DOHH2 (cell line): ENCODE measurements at regions not wholly inside any gene's neighbourhood (a gene's known extent, or its start where the extent isn't known, plus 50 kb on each side); places are given as distances from the start of the nearest gene placed in this dataset.
"Not testable (repeated sequence)": the region's sequence is repeated elsewhere in the genome, so short reads cannot be mapped to it uniquely, and the experiment has no call there.

Source experiments
- H3F3A ChIP-seq: fragments of 200-600 bp; sonication (generic), shearing (Covaris generic); 2 replicates; pipeline ENCODE4 v1.6.0; 2016; ENCODE audit warnings: antibody characterized with exemption, mild to moderate bottlenecking; ENCODE audit not compliant: control insufficient read depth, insufficient read depth
- H3K27ac ChIP-seq: fragments of 200-600 bp; sonication (generic); 2 replicates; pipeline ENCODE4 v1.5.1; 2014; ENCODE audit warnings: low read depth, mild to moderate bottlenecking, low read length, moderate library complexity
- H3K27me3 ChIP-seq: fragments of 200-600 bp; sonication (generic); 2 replicates; pipeline ENCODE4 v1.6.1; 2014; ENCODE audit warnings: mild to moderate bottlenecking, low read length, mixed read lengths; ENCODE audit not compliant: control insufficient read depth
- H3K36me3 ChIP-seq: fragments of 200-600 bp; sonication (generic); 2 replicates; pipeline ENCODE4 v1.6.1; 2014; ENCODE audit warnings: mild to moderate bottlenecking, low read length, moderate library complexity, mixed read lengths; ENCODE audit not compliant: control insufficient read depth
- H3K4me1 ChIP-seq: fragments of 200-600 bp; sonication (generic); 2 replicates; pipeline ENCODE4 v1.6.1; 2014; ENCODE audit warnings: mild to moderate bottlenecking, low read length, mixed read lengths; ENCODE audit not compliant: control insufficient read depth
- H3K4me2 ChIP-seq: fragments of 200-600 bp; sonication (generic); 2 replicates; pipeline ENCODE4 v1.6.0; 2014; ENCODE audit warnings: mild to moderate bottlenecking, low read length, moderate library complexity
- H3K4me3 ChIP-seq: fragments of 200-600 bp; sonication (generic); 2 replicates; pipeline ENCODE4 v1.5.1; 2014; ENCODE audit warnings: mild to moderate bottlenecking, low read length, mixed read lengths
- H3K79me2 ChIP-seq: fragments of 200-600 bp; sonication (generic); 2 replicates; pipeline ENCODE4 v1.6.1; 2014; ENCODE audit warnings: mild to moderate bottlenecking, low read length, mixed read lengths; ENCODE audit not compliant: control insufficient read depth
- H3K9me2 ChIP-seq: fragments of 200-600 bp; sonication (generic); replicated peaks from 2 replicates; pipeline ENCODE4 v1.6.1; 2014; ENCODE audit warnings: mild to moderate bottlenecking, low read length, mixed read lengths; ENCODE audit not compliant: control insufficient read depth
- H3K9me3 ChIP-seq: fragments of 200-600 bp; sonication (generic); 2 replicates; pipeline ENCODE4 v1.6.1; 2014; ENCODE audit warnings: antibody characterized with exemption, low read length, mixed read lengths; ENCODE audit not compliant: control insufficient read depth, insufficient read depth
- H4K20me1 ChIP-seq: fragments of 200-600 bp; sonication (generic); 2 replicates; pipeline ENCODE4 v1.6.0; 2014; ENCODE audit warnings: low read depth, mild to moderate bottlenecking, antibody characterized with exemption, low read length, moderate library complexity; ENCODE audit not compliant: control insufficient read depth, insufficient read depth
- EZH2phosphoT487 ChIP-seq: fragments of 200-600 bp; sonication (generic); IDR thresholded peaks from 2 replicates; pipeline ENCODE4 v1.6.1; 2017; ENCODE audit warnings: borderline replicate concordance, mild to moderate bottlenecking, antibody characterized with exemption, low read length, moderate library complexity, mixed read lengths
- TF ChIP-seq, protein P1 (sequence below): fragments of 200-600 bp; sonication (generic); IDR thresholded peaks from one replicate; pipeline ENCODE4 v1.5.1; 2014; ENCODE audit warnings: antibody characterized with exemption, mild to moderate bottlenecking, low read depth, low read length; ENCODE audit not compliant: poor library complexity, severe bottlenecking

- no peaks in the 10 kb centered on the region for H4K20me1 ChIP-seq
- no peaks in the 10 kb centered on the region for H3K27me3 ChIP-seq
- H3K4me3 ChIP-seq, result no peak overlapping the region
- H3K36me3 ChIP-seq, result no peaks in the 10 kb centered on the region
- H3K9me3 ChIP-seq, result no peaks in the 10 kb centered on the region
- H3K4me2 ChIP-seq, result no peak overlapping the region
- TF ChIP-seq, protein P1, sequence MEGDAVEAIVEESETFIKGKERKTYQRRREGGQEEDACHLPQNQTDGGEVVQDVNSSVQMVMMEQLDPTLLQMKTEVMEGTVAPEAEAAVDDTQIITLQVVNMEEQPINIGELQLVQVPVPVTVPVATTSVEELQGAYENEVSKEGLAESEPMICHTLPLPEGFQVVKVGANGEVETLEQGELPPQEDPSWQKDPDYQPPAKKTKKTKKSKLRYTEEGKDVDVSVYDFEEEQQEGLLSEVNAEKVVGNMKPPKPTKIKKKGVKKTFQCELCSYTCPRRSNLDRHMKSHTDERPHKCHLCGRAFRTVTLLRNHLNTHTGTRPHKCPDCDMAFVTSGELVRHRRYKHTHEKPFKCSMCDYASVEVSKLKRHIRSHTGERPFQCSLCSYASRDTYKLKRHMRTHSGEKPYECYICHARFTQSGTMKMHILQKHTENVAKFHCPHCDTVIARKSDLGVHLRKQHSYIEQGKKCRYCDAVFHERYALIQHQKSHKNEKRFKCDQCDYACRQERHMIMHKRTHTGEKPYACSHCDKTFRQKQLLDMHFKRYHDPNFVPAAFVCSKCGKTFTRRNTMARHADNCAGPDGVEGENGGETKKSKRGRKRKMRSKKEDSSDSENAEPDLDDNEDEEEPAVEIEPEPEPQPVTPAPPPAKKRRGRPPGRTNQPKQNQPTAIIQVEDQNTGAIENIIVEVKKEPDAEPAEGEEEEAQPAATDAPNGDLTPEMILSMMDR, result peak; percentile 34
- no peak for TF ChIP-seq EZH2phosphoT487
- H3K4me1 ChIP-seq, result no peaks in the 10 kb centered on the region
- H3F3A ChIP-seq, result no peaks in the 10 kb centered on the region
- no peaks in the 10 kb centered on the region for H3K79me2 ChIP-seq
- no peaks in the 10 kb centered on the region for H3K9me2 ChIP-seq
- H3K27ac ChIP-seq, result no peak overlapping the region
Observed at GRCh38 chr3:20930034-20930433, 744.0 kb upstream of the SGO1 start.

- no peaks in the 10 kb centered on the region for H3K27me3 ChIP-seq
- H3K9me2 ChIP-seq, result no peaks in the 10 kb centered on the region
- no peaks in the 10 kb centered on the region for H3K4me1 ChIP-seq
- H4K20me1 ChIP-seq, result no peaks in the 10 kb centered on the region
- H3F3A ChIP-seq, result no peaks in the 10 kb centered on the region
- H3K4me2 ChIP-seq, result no peak overlapping the region
- TF ChIP-seq EZH2phosphoT487, result no peak
- TF ChIP-seq, protein P1, result no peak
- no peaks in the 10 kb centered on the region for H3K79me2 ChIP-seq
- H3K9me3 ChIP-seq, result no peaks in the 10 kb centered on the region
- H3K36me3 ChIP-seq, result no peaks in the 10 kb centered on the region
- no peak overlapping the region for H3K4me3 ChIP-seq
- H3K27ac ChIP-seq, result no peak overlapping the region
Observed at GRCh38 chr3:20924646-20925385, 738.8 kb upstream of the SGO1 start.

GRCh38 chr3:20921112-20921511, 735.1 kb upstream of the SGO1 start:
- not testable (repeated sequence) for H3K27ac ChIP-seq, H3K27me3 ChIP-seq, H3K9me3 ChIP-seq, H3K79me2 ChIP-seq, H3F3A ChIP-seq, H3K4me3 ChIP-seq, H3K36me3 ChIP-seq, H3K9me2 ChIP-seq, H4K20me1 ChIP-seq, H3K4me2 ChIP-seq, H3K4me1 ChIP-seq

- Histone ChIP-seq H3K4me1 (no peaks in the 10 kb centered on the region), H3K4me2 (no peak overlapping the region), H3F3A (no peaks in the 10 kb centered on the region), H3K27ac (no peak overlapping the region), H3K36me3 (no peaks in the 10 kb centered on the region), H3K9me3 (no peaks in the 10 kb centered on the region), H3K27me3 (no peaks in the 10 kb centered on the region), H4K20me1 (no peaks in the 10 kb centered on the region), H3K4me3 (no peak overlapping the region), H3K79me2 (no peaks in the 10 kb centered on the region), H3K9me2 (no peaks in the 10 kb centered on the region)
- TF ChIP-seq, protein P1, result no peak
- no peak for TF ChIP-seq EZH2phosphoT487
Observed at GRCh38 chr3:20916951-20917606, 731.1 kb upstream of the SGO1 start.
